BE2C (cell line): ENCODE measurements at regions not wholly inside any gene's neighbourhood (a gene's known extent, or its start where the extent isn't known, plus 50 kb on each side); places are given as distances from the start of the nearest gene placed in this dataset.
"Not testable (repeated sequence)": the region's sequence is repeated elsewhere in the genome, so short reads cannot be mapped to it uniquely, and the experiment has no call there.

Source experiments
- DNase-seq: peaks from one replicate; pipeline ENCODE4 v3.0.0-alpha.2; 2020
- H3K27me3 ChIP-seq: fragments of 250-450 bp; sonication (Bioruptor Pico); 2 replicates; pipeline ENCODE4 v1.5.1; 2020; ENCODE audit warnings: mild to moderate bottlenecking
- H3K36me3 ChIP-seq: fragments of 250-450 bp; sonication (Bioruptor Pico); 2 replicates; pipeline ENCODE4 v1.5.1; 2020; ENCODE audit warnings: mild to moderate bottlenecking
- H3K4me1 ChIP-seq: fragments of 250-450 bp; sonication (Bioruptor Pico); 2 replicates; pipeline ENCODE4 v1.5.1; 2020
- H3K4me3 ChIP-seq: 2 replicates; pipeline ENCODE4 v1.5.1; 2011; ENCODE audit warnings: low read depth, low read length
- H3K9me3 ChIP-seq: fragments of 250-450 bp; sonication (Bioruptor Pico); 2 replicates; pipeline ENCODE4 v1.5.1; 2020
- CTCF ChIP-seq: IDR thresholded peaks from 2 replicates; pipeline ENCODE4 v1.5.1; 2012; ENCODE audit warnings: mild to moderate bottlenecking, low read depth, low read length

- not testable (repeated sequence) for H3K9me3 ChIP-seq, H3K27me3 ChIP-seq, H3K4me1 ChIP-seq, DNase-seq, H3K4me3 ChIP-seq, H3K36me3 ChIP-seq
Measured at GRCh38 chr6:71360556-71361335, 72.1 kb downstream of the OGFRL1 start.

- no peak overlapping the region for H3K4me3 ChIP-seq
- DNase-seq: no peak
- no peak for TF ChIP-seq CTCF
- no peaks in the 10 kb centered on the region for H3K4me1 ChIP-seq
- H3K27me3 ChIP-seq: peaks cover 2% of the 10 kb centered on the region; the same call in 1 of the 2 replicates
- no peaks in the 10 kb centered on the region for H3K36me3 ChIP-seq
- no peaks in the 10 kb centered on the region for H3K9me3 ChIP-seq
Measured at GRCh38 chr6:71364889-71365542, 76.4 kb downstream of the OGFRL1 start.

GRCh38 chr6:71367756-71368155, 79.1 kb downstream of the OGFRL1 start:
- TF ChIP-seq CTCF: no peak
- Histone ChIP-seq H3K4me1 (no peaks in the 10 kb centered on the region), H3K36me3 (no peaks in the 10 kb centered on the region), H3K9me3 (no peaks in the 10 kb centered on the region), H3K4me3 (no peak overlapping the region), H3K27me3 (peaks cover 9% of the 10 kb centered on the region)
- DNase-seq: no peak

GRCh38 chr6:71368284-71368683, 79.7 kb downstream of the OGFRL1 start:
- Histone ChIP-seq H3K36me3 (no peaks in the 10 kb centered on the region), H3K9me3 (no peaks in the 10 kb centered on the region), H3K4me3 (no peak overlapping the region), H3K27me3 (peaks cover 9% of the 10 kb centered on the region), H3K4me1 (no peaks in the 10 kb centered on the region)
- TF ChIP-seq CTCF: no peak
- DNase-seq: no peak

GRCh38 chr6:71371559-71371958, 82.9 kb downstream of the OGFRL1 start:
- no peak for DNase-seq
- Histone ChIP-seq H3K4me3 (no peak overlapping the region), H3K36me3 (no peaks in the 10 kb centered on the region), H3K4me1 (no peaks in the 10 kb centered on the region), H3K9me3 (no peaks in the 10 kb centered on the region), H3K27me3 (peaks cover 25% of the 10 kb centered on the region)
- TF ChIP-seq CTCF: no peak

GRCh38 chr6:71373943-71374342, 85.3 kb downstream of the OGFRL1 start:
- no peak for DNase-seq
- Histone ChIP-seq H3K4me3 (no peak overlapping the region), H3K9me3 (no peaks in the 10 kb centered on the region), H3K36me3 (no peaks in the 10 kb centered on the region), H3K4me1 (no peaks in the 10 kb centered on the region), H3K27me3 (peaks cover 29% of the 10 kb centered on the region)
- TF ChIP-seq CTCF: no peak
